Fibroblast of lung (primary cell): ENCODE measurements at regions not wholly inside any gene's neighbourhood (a gene's known extent, or its start where the extent isn't known, plus 50 kb on each side); places are given as distances from the start of the nearest gene placed in this dataset.

ENCODE experiments used
- CTCF ChIP-seq, 2 donors: IDR thresholded peaks in 1 of 2; conservative IDR thresholded peaks in 1 of 2; 1 replicate in 1 of 2; 2 replicates in 1 of 2; pipeline ENCODE4 v1.5.1; 2011 to 2012; ENCODE audit warnings: low read length in 2 of 2, control low read depth in 1 of 2, inconsistent platforms in 1 of 2, low read depth in 1 of 2, mild to moderate bottlenecking in 1 of 2
- EZH2 ChIP-seq: IDR thresholded peaks from 2 replicates; pipeline ENCODE4 v1.5.1; 2012; ENCODE audit warnings: low read length, control low read depth, mild to moderate bottlenecking; ENCODE audit errors: missing control alignments

DNA sequence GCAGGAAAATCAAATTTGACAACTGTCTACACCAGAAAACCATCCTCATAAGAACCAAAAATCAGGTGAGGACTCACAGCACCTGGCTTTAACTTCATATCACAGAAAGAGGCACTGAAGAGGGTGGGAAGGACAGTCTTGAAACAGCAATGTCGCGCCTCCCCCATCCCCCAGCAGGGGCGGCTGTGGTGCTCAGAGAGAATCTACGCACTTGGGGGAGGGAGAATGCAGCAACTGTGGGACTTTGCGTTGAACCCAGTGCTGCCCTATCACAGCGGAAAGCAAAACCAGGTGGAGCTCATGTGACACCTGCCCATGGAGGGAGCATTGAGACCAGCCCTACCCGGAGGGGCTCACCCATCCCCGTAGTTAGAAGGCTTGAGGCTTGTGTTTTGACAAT lies 191.8 kb downstream of the MSX2 start:
- TF ChIP-seq CTCF (conservative IDR thresholded peaks at IDR 0.05 in 1 of 2, IDR thresholded peaks at IDR 0.05 in 1 of 2; ENCODE audit: low read depth in 1 of 2, low read length in 2 of 2): no peak
- TF ChIP-seq EZH2: no peak
